ENCODE measurements at regions not wholly inside any gene's neighbourhood (a gene's known extent, or its start where the extent isn't known, plus 50 kb on each side); places are given as distances from the start of the nearest gene placed in this dataset.

DNA sequence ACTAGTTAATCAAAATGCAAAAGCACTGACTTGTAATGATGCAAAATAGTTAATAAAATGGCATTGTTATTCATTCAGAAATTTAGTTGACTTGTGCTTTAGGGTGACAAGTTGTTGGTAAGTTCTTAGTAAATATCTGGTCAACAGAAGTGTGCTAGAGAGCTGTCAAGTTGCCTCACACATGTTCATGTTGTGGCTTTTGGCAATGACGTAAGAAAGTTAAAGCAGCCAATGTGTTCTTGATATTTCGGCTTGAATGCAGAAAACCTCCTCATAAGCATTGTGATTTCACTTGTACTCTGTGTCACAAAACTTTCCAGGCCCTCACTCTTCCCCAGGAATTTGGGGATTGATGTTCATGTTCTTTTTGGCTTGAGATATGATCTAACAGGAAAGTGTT lies 626.7 kb downstream of the PRR16 start:
- no peak for TF ChIP-seq POLR2A (IDR thresholded peaks at IDR 0.05)
- TF ChIP-seq, protein P1, sequence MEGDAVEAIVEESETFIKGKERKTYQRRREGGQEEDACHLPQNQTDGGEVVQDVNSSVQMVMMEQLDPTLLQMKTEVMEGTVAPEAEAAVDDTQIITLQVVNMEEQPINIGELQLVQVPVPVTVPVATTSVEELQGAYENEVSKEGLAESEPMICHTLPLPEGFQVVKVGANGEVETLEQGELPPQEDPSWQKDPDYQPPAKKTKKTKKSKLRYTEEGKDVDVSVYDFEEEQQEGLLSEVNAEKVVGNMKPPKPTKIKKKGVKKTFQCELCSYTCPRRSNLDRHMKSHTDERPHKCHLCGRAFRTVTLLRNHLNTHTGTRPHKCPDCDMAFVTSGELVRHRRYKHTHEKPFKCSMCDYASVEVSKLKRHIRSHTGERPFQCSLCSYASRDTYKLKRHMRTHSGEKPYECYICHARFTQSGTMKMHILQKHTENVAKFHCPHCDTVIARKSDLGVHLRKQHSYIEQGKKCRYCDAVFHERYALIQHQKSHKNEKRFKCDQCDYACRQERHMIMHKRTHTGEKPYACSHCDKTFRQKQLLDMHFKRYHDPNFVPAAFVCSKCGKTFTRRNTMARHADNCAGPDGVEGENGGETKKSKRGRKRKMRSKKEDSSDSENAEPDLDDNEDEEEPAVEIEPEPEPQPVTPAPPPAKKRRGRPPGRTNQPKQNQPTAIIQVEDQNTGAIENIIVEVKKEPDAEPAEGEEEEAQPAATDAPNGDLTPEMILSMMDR (IDR thresholded peaks at IDR 0.05): no peak

Measured in Peyer's patch (tissue), 4 donors.